ENCODE measurements at regions not wholly inside any gene's neighbourhood (a gene's known extent, or its start where the extent isn't known, plus 50 kb on each side); places are given as distances from the start of the nearest gene placed in this dataset.

DNA sequence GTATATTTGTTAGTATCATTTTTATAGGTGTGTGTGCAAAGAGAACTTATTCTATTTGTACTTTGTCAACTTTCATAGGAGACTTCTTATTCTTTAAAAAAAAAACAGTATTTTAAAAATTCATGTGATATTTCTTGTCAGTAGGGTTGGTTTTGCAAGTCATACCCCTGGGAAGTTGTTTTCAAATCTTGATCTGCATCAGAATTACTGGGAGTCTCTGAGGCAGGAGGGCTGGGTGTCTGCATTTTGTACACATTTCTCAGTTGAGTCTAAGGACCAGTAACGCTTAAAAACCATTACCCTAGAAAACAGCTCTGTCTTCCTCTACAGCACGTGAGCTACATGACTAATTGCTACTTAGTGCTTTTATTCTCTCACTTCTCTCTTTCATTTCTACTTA is 76.0 kb upstream of the CTTNBP2NL start:
- no peak for DNase-seq

- no peak for DNase-seq
These were observed 74.0 kb upstream of the CTTNBP2NL start for GRCh38 chr1:112322018-112322417.

- DNase-seq, result no peak
These were observed 72.9 kb upstream of the CTTNBP2NL start for GRCh38 chr1:112322983-112323678.

GRCh38 chr1:112325504-112325903 is 70.5 kb upstream of the CTTNBP2NL start:
- DNase-seq, result no peak

GRCh38 chr1:112328600-112328999 is 67.4 kb upstream of the CTTNBP2NL start:
- no peak for DNase-seq

GRCh38 chr1:112332176-112333150 is 63.6 kb upstream of the CTTNBP2NL start:
- DNase-seq, result no peak

GRCh38 chr1:112335351-112335750 is 60.7 kb upstream of the CTTNBP2NL start:
- DNase-seq, result no peak

DNA sequence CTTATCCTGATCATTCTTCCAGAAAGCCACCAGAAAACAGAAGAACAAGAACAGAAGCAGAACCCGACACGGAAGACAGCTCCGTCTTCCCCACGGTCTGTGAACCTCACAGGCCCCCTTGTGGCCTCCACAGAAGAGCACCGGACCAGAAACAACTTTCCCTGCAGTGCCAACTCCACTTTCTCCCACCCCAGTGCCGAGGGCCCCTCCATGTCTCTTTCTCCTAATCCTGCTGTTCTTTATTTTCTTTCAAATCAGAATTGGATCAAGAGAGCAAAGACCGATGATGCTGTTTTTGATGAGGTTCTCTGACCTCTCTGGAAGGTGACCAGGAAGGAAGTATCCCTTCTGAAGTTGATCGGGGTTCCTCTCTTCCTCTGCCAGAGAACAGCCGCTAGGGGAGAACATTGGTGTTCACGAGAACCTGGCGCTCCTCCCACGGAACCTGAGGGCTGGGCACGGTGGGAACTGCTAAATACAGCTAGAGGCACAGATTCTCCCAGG is 58.9 kb upstream of the CTTNBP2NL start:
- DNase-seq, result peak; percentile 48

- no peak for DNase-seq
These were observed 54.0 kb upstream of the CTTNBP2NL start for GRCh38 chr1:112341986-112342385.

- DNase-seq, result peak; percentile 64
These were observed 53.5 kb upstream of the CTTNBP2NL start for GRCh38 chr1:112342558-112342957.

- no peak for DNase-seq
These were observed 51.1 kb upstream of the CTTNBP2NL start for GRCh38 chr1:112344754-112345423.

Measured in NCI-H774 (cell line).